ENCODE measurements at regions not wholly inside any gene's neighbourhood (a gene's known extent, or its start where the extent isn't known, plus 50 kb on each side); places are given as distances from the start of the nearest gene placed in this dataset.
A peak's percentile ranks its signal among the peaks of the same experiment; 100 is the strongest.

GRCh38 chr2:60029566-60029883 lies 523.9 kb downstream of the BCL11A start:
- no peaks in the 10 kb centered on the region for H3K4me1 ChIP-seq (ENCODE audit: insufficient read depth, insufficient read length)
- no peaks in the 10 kb centered on the region for H3K27me3 ChIP-seq (ENCODE audit: insufficient read depth, insufficient read length)
- TF ChIP-seq SUZ12 (IDR thresholded peaks at IDR 0.05; ENCODE audit: extremely low read depth, insufficient read depth, insufficient read length) (no peak), YY1 (IDR thresholded peaks at IDR 0.05; ENCODE audit: insufficient read depth, insufficient read length) (no peak), ZNF274 (IDR thresholded peaks at IDR 0.05; ENCODE audit: low read depth, low read length) (no peak)
- no peak overlapping the region for H3K9ac ChIP-seq (ENCODE audit: insufficient read length, low read depth)
- H3K4me3 ChIP-seq (ENCODE audit: insufficient read length, low read depth), result no peak overlapping the region
- 0 out of 2 replicates have a peak, but pooled peaks cover 1% of the 10 kb centered on the region for H3K9me3 ChIP-seq (ENCODE audit: insufficient read depth, low read length)
- no peaks in the 10 kb centered on the region for H3K36me3 ChIP-seq (ENCODE audit: insufficient read depth, insufficient read length, low read length)
- no peak for DNase-seq (ENCODE audit: low read depth, low spot score)

DNA sequence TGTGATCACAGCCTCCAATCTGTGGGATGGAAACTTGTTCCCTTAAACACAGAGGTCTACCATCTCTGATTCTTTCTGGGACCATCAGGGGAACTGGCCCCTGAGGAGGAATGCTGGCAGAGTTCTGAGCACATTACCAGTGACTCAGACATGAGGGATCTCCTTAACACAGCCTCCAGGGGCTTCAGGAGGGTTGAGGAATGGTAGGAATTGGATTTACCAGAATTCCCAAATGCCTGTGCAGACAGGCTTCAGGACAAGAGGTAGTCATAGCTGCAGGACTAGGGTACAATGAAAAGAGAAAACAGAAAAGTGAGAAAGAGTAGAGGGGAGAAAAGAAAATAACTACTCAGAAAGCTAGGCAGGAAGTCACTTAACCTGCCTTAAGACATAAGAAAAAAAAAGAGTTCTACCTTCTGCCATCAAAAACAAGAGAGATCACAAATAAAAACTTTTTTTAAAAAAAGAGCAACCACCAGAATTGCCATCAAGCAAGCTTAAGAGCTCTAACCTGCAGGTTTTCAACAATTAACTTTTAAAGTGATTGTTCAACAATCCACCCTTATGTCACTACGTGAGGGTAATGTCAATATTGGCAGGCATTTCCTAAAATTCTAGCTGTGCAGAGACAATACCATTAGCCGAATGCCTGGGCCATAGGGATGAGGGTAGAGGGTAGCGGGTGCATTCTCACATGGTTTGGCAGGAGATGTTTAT lies 524.4 kb downstream of the BCL11A start:
- Histone ChIP-seq H3K9me3 (ENCODE audit: insufficient read depth, low read length) (no peaks in the 10 kb centered on the region), H3K36me3 (ENCODE audit: insufficient read depth, insufficient read length, low read length) (no peaks in the 10 kb centered on the region), H3K27me3 (ENCODE audit: insufficient read depth, insufficient read length) (no peaks in the 10 kb centered on the region), H3K9ac (ENCODE audit: insufficient read length, low read depth) (no peak overlapping the region), H3K4me1 (ENCODE audit: insufficient read depth, insufficient read length) (no peaks in the 10 kb centered on the region), H3K4me3 (ENCODE audit: insufficient read length, low read depth) (no peak overlapping the region)
- peak; percentile 23 for DNase-seq (ENCODE audit: low read depth, low spot score)
- TF ChIP-seq SUZ12 (IDR thresholded peaks at IDR 0.05; ENCODE audit: extremely low read depth, insufficient read depth, insufficient read length), result no peak
- TF ChIP-seq YY1 (IDR thresholded peaks at IDR 0.05; ENCODE audit: insufficient read depth, insufficient read length), result no peak
- TF ChIP-seq ZNF274 (IDR thresholded peaks at IDR 0.05; ENCODE audit: low read depth, low read length), result no peak

DNA sequence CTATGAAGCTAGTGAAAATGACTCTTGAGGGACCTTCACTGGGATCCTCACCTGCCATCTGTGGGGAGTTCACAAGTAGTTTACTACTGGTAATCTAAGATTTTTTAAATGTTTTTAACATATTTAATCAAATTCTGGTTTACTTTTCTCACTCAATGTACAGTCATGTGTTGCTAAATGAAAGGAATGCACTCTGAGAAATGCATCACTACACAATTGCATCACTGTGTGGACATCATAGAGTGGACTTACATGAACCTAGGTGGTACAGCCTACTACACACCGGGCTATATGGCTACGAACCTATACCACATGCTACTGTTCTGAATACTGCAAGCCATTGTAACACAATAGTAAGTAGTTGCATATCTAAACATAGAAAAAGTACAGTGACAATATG lies 528.0 kb downstream of the BCL11A start:
- no peak for TF ChIP-seq ZNF274 (IDR thresholded peaks at IDR 0.05; ENCODE audit: low read depth, low read length)
- TF ChIP-seq SUZ12 (IDR thresholded peaks at IDR 0.05; ENCODE audit: extremely low read depth, insufficient read depth, insufficient read length), result no peak
- TF ChIP-seq YY1 (IDR thresholded peaks at IDR 0.05; ENCODE audit: insufficient read depth, insufficient read length), result no peak
- Histone ChIP-seq H3K4me1 (ENCODE audit: insufficient read depth, insufficient read length) (no peaks in the 10 kb centered on the region), H3K9me3 (ENCODE audit: insufficient read depth, low read length) (no peaks in the 10 kb centered on the region), H3K4me3 (ENCODE audit: insufficient read length, low read depth) (no peak overlapping the region), H3K36me3 (ENCODE audit: insufficient read depth, insufficient read length, low read length) (no peaks in the 10 kb centered on the region), H3K27me3 (ENCODE audit: insufficient read depth, insufficient read length) (no peaks in the 10 kb centered on the region), H3K9ac (ENCODE audit: insufficient read length, low read depth) (no peak overlapping the region)
- no peak for DNase-seq (ENCODE audit: low read depth, low spot score)

DNA sequence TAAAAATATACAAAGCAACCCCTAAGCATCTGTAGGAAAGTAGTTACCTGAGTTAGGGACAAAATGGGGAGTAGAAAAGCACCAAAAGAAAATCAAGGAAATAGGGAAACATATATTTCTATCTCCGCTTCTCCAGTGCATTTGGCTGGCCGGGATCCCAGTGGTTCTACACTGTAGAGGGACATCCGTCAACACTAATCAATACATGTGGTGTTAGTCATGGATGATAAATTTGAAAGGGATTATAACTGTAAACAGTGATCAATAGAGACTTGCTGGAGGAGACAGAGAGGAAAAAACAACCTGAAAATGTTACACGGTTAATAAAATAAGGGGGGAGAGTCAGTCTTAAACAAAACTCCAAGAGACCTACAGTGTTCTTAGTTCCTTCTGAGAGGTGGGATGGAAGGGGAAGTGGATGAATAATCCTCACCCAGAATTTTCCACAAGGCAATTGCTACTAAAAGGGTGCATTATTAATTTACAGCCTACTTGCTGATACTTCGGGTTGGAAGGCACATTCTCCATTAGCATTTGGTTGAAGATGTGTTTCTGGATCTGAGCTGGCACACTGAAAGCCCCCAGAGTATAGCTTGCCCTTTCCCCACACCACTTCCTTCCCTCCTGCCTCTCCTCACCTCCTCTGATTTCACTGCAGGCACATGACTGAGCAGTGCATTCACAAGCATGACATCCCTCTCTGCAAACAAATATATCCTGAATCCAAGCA lies 530.0 kb downstream of the BCL11A start:
- no peak for TF ChIP-seq SUZ12 (IDR thresholded peaks at IDR 0.05; ENCODE audit: extremely low read depth, insufficient read depth, insufficient read length)
- no peak for TF ChIP-seq YY1 (IDR thresholded peaks at IDR 0.05; ENCODE audit: insufficient read depth, insufficient read length)
- TF ChIP-seq ZNF274 (IDR thresholded peaks at IDR 0.05; ENCODE audit: low read depth, low read length), result no peak
- Histone ChIP-seq H3K9me3 (ENCODE audit: insufficient read depth, low read length) (0 out of 2 replicates have a peak, but pooled peaks cover 7% of the 10 kb centered on the region), H3K36me3 (ENCODE audit: insufficient read depth, insufficient read length, low read length) (no peaks in the 10 kb centered on the region), H3K4me1 (ENCODE audit: insufficient read depth, insufficient read length) (no peaks in the 10 kb centered on the region), H3K4me3 (ENCODE audit: insufficient read length, low read depth) (no peak overlapping the region), H3K9ac (ENCODE audit: insufficient read length, low read depth) (no peak overlapping the region), H3K27me3 (ENCODE audit: insufficient read depth, insufficient read length) (no peaks in the 10 kb centered on the region)
- no peak for DNase-seq (ENCODE audit: low read depth, low spot score)

DNA sequence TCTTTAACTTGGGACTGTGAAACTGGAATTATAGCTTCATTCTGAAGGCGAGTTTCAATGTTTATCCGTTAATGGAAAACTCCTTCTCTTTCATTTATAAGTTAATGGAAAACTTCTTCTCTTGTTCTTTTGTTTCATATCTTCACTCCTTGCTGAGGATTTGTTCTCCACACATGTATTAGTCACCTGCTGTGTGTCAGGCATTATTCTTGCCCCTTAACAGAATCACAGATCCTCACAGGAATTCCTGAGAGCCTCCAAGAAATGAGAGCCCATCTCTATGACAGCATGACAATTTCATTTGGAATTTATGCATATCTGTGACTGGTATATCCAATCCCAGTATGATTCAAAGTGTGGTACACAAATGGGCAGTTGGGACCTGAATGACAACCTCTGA lies 545.8 kb downstream of the BCL11A start:
- Histone ChIP-seq H3K27me3 (ENCODE audit: insufficient read depth, insufficient read length) (no peaks in the 10 kb centered on the region), H3K36me3 (ENCODE audit: insufficient read depth, insufficient read length, low read length) (no peaks in the 10 kb centered on the region), H3K9ac (ENCODE audit: insufficient read length, low read depth) (no peak overlapping the region), H3K4me1 (ENCODE audit: insufficient read depth, insufficient read length) (no peaks in the 10 kb centered on the region), H3K9me3 (ENCODE audit: insufficient read depth, low read length) (no peaks in the 10 kb centered on the region), H3K4me3 (ENCODE audit: insufficient read length, low read depth) (no peak overlapping the region)
- TF ChIP-seq YY1 (IDR thresholded peaks at IDR 0.05; ENCODE audit: insufficient read depth, insufficient read length), result no peak
- TF ChIP-seq ZNF274 (IDR thresholded peaks at IDR 0.05; ENCODE audit: low read depth, low read length), result no peak
- no peak for TF ChIP-seq SUZ12 (IDR thresholded peaks at IDR 0.05; ENCODE audit: extremely low read depth, insufficient read depth, insufficient read length)
- no peak for DNase-seq (ENCODE audit: low read depth, low spot score)

- no peaks in the 10 kb centered on the region for H3K9me3 ChIP-seq (ENCODE audit: insufficient read depth, low read length)
- H3K36me3 ChIP-seq (ENCODE audit: insufficient read depth, insufficient read length, low read length), result no peaks in the 10 kb centered on the region
- peaks cover 4% of the 10 kb centered on the region for H3K4me1 ChIP-seq (ENCODE audit: insufficient read depth, insufficient read length)
- no peak overlapping the region for H3K9ac ChIP-seq (ENCODE audit: insufficient read length, low read depth)
- TF ChIP-seq ZNF274 (IDR thresholded peaks at IDR 0.05; ENCODE audit: low read depth, low read length) (no peak), SUZ12 (IDR thresholded peaks at IDR 0.05; ENCODE audit: extremely low read depth, insufficient read depth, insufficient read length) (no peak), YY1 (IDR thresholded peaks at IDR 0.05; ENCODE audit: insufficient read depth, insufficient read length) (no peak)
- no peak overlapping the region for H3K4me3 ChIP-seq (ENCODE audit: insufficient read length, low read depth)
- no peaks in the 10 kb centered on the region for H3K27me3 ChIP-seq (ENCODE audit: insufficient read depth, insufficient read length)
- no peak for DNase-seq (ENCODE audit: low read depth, low spot score)
Observed at GRCh38 chr2:60003076-60003475, 550.4 kb downstream of the BCL11A start.

DNA sequence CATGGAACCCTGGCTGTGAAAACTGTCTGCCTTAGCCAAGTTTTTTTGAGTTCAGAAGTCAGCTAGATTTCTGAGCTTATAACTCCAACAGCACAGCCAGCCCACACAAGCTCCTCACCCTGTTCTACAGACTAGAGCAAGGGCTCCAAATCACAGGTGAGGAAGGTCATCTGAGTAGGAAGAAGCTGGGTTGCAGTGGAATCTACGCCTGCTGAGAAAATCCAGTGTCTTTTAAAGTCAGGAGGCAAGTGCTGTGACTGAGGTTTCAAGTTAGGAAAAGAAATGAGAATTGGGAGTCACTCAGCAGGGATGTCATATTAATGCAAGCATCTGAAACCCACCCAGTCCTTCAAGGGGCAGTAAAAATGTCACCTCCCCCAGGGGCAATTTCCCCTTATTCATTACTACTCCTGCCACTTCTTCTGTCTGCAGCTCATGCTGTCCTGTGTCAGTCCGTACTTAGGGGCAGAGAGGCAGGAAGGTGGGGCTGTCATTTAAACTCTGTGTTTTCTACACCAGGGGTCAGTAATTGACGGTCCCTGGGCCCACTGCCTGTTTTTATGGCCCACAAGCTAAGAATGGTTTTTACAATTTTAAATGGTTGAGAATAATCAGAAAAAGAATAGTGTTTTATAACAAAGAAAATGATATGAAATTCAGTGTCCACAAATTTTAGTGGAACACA lies 551.1 kb downstream of the BCL11A start:
- H3K4me3 ChIP-seq (ENCODE audit: insufficient read length, low read depth), result no peak overlapping the region
- H3K9me3 ChIP-seq (ENCODE audit: insufficient read depth, low read length), result no peaks in the 10 kb centered on the region
- peaks cover 4% of the 10 kb centered on the region for H3K4me1 ChIP-seq (ENCODE audit: insufficient read depth, insufficient read length)
- H3K36me3 ChIP-seq (ENCODE audit: insufficient read depth, insufficient read length, low read length), result no peaks in the 10 kb centered on the region
- no peak for DNase-seq (ENCODE audit: low read depth, low spot score)
- H3K27me3 ChIP-seq (ENCODE audit: insufficient read depth, insufficient read length), result no peaks in the 10 kb centered on the region
- TF ChIP-seq SUZ12 (IDR thresholded peaks at IDR 0.05; ENCODE audit: extremely low read depth, insufficient read depth, insufficient read length) (no peak), ZNF274 (IDR thresholded peaks at IDR 0.05; ENCODE audit: low read depth, low read length) (no peak), YY1 (IDR thresholded peaks at IDR 0.05; ENCODE audit: insufficient read depth, insufficient read length) (no peak)
- H3K9ac ChIP-seq (ENCODE audit: insufficient read length, low read depth), result no peak overlapping the region
